ENCODE measurements at regions not wholly inside any gene's neighbourhood (a gene's known extent, or its start where the extent isn't known, plus 50 kb on each side); places are given as distances from the start of the nearest gene placed in this dataset.

GRCh38 chr6:87995461-87995860, 52.2 kb upstream of the SPACA1 start:
- no peaks in the 10 kb centered on the region for H3K9me3 ChIP-seq
- no peaks in the 10 kb centered on the region for H3K27me3 ChIP-seq
- DNase-seq (ENCODE audit: extremely low spot score in 2 of 2), result no peak
- H3K36me3 ChIP-seq, result no peaks in the 10 kb centered on the region
- no peak overlapping the region for H3K4me3 ChIP-seq
- no peak overlapping the region for H3K27ac ChIP-seq
- H3K4me1 ChIP-seq, result no peaks in the 10 kb centered on the region
- intact Hi-C loops (cut with DNase I), result no loop called here
- TF ChIP-seq POLR2A (IDR thresholded peaks at IDR 0.05), result no peak
- no peak for TF ChIP-seq POLR2AphosphoS5 (IDR thresholded peaks at IDR 0.05; ENCODE audit: insufficient read depth in 1 of 2, low read depth in 1 of 2)
- no peak for TF ChIP-seq CTCF (IDR thresholded peaks at IDR 0.05)

GRCh38 chr6:87993356-87993755, 54.3 kb upstream of the SPACA1 start:
- Histone ChIP-seq H3K9me3 (no peaks in the 10 kb centered on the region), H3K4me1 (no peaks in the 10 kb centered on the region), H3K27ac (no peak overlapping the region), H3K4me3 (no peak overlapping the region), H3K36me3 (no peaks in the 10 kb centered on the region), H3K27me3 (no peaks in the 10 kb centered on the region)
- DNase-seq (ENCODE audit: extremely low spot score in 2 of 2), result no peak
- TF ChIP-seq POLR2AphosphoS5 (IDR thresholded peaks at IDR 0.05; ENCODE audit: insufficient read depth in 1 of 2, low read depth in 1 of 2), result no peak
- no peak for TF ChIP-seq CTCF (IDR thresholded peaks at IDR 0.05)
- intact Hi-C loops (cut with DNase I), result no loop called here

- Histone ChIP-seq H3K4me1 (no peaks in the 10 kb centered on the region), H3K27ac (no peak overlapping the region), H3K27me3 (no peaks in the 10 kb centered on the region), H3K36me3 (no peaks in the 10 kb centered on the region), H3K9me3 (no peaks in the 10 kb centered on the region), H3K4me3 (no peak overlapping the region)
- DNase-seq (ENCODE audit: extremely low spot score in 2 of 2), result no peak
- no peak for TF ChIP-seq POLR2AphosphoS5 (IDR thresholded peaks at IDR 0.05; ENCODE audit: insufficient read depth in 1 of 2, low read depth in 1 of 2)
- no peak for TF ChIP-seq POLR2A (IDR thresholded peaks at IDR 0.05)
- TF ChIP-seq CTCF (IDR thresholded peaks at IDR 0.05), result no peak
- intact Hi-C loops (cut with DNase I), result no loop called here
These were observed 56.8 kb upstream of the SPACA1 start for GRCh38 chr6:87990871-87991270.

GRCh38 chr6:87982134-87982533, 65.5 kb upstream of the SPACA1 start:
- TF ChIP-seq CTCF (IDR thresholded peaks at IDR 0.05) (no peak), POLR2AphosphoS5 (IDR thresholded peaks at IDR 0.05; ENCODE audit: insufficient read depth in 1 of 2, low read depth in 1 of 2) (no peak), POLR2A (IDR thresholded peaks at IDR 0.05) (no peak)
- H3K9me3 ChIP-seq, result no peaks in the 10 kb centered on the region
- no peak overlapping the region for H3K27ac ChIP-seq
- H3K27me3 ChIP-seq, result no peaks in the 10 kb centered on the region
- no peaks in the 10 kb centered on the region for H3K4me1 ChIP-seq
- H3K36me3 ChIP-seq, result no peaks in the 10 kb centered on the region
- no peak overlapping the region for H3K4me3 ChIP-seq
- intact Hi-C loops (cut with DNase I), result no loop called here
- no peak for DNase-seq (ENCODE audit: extremely low spot score in 2 of 2)

GRCh38 chr6:87979737-87980136, 67.9 kb upstream of the SPACA1 start:
- Histone ChIP-seq H3K36me3 (no peaks in the 10 kb centered on the region), H3K27me3 (no peaks in the 10 kb centered on the region), H3K27ac (no peak overlapping the region), H3K4me1 (no peaks in the 10 kb centered on the region), H3K4me3 (no peak overlapping the region), H3K9me3 (no peaks in the 10 kb centered on the region)
- no peak for DNase-seq (ENCODE audit: extremely low spot score in 2 of 2)
- TF ChIP-seq CTCF (IDR thresholded peaks at IDR 0.05) (no peak), POLR2AphosphoS5 (IDR thresholded peaks at IDR 0.05; ENCODE audit: insufficient read depth in 1 of 2, low read depth in 1 of 2) (no peak), POLR2A (IDR thresholded peaks at IDR 0.05) (no peak)
- intact Hi-C loops (cut with DNase I), result no loop called here
